Peyer's patch (tissue), 4 donors: ENCODE measurements at regions not wholly inside any gene's neighbourhood (a gene's known extent, or its start where the extent isn't known, plus 50 kb on each side); places are given as distances from the start of the nearest gene placed in this dataset.

Experiments
- POLR2A ChIP-seq, 2 donors: fragments of 450-650 bp; IDR thresholded peaks; one replicate each; pipeline ENCODE4 v1.5.1; 2017; ENCODE audit warnings: antibody characterized with exemption in 2 of 2, mild to moderate bottlenecking in 2 of 2, moderate library complexity in 2 of 2
- TF ChIP-seq, protein P1 (sequence below), 6 experiments: fragments of 450-650 bp in 4 of 6; fragments of 200-600 bp in 2 of 6; sonication (generic) in 1 of 6; IDR thresholded peaks; one replicate each; pipeline ENCODE4 v1.5.1; 2017 to 2019; ENCODE audit warnings: antibody characterized with exemption in 6 of 6, mild to moderate bottlenecking in 3 of 6, moderate library complexity in 1 of 6

GRCh38 chr7:132051311-132051710 lies 494.9 kb upstream of the PODXL start:
- TF ChIP-seq, protein P1, sequence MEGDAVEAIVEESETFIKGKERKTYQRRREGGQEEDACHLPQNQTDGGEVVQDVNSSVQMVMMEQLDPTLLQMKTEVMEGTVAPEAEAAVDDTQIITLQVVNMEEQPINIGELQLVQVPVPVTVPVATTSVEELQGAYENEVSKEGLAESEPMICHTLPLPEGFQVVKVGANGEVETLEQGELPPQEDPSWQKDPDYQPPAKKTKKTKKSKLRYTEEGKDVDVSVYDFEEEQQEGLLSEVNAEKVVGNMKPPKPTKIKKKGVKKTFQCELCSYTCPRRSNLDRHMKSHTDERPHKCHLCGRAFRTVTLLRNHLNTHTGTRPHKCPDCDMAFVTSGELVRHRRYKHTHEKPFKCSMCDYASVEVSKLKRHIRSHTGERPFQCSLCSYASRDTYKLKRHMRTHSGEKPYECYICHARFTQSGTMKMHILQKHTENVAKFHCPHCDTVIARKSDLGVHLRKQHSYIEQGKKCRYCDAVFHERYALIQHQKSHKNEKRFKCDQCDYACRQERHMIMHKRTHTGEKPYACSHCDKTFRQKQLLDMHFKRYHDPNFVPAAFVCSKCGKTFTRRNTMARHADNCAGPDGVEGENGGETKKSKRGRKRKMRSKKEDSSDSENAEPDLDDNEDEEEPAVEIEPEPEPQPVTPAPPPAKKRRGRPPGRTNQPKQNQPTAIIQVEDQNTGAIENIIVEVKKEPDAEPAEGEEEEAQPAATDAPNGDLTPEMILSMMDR (IDR thresholded peaks at IDR 0.05), result no peak
- TF ChIP-seq POLR2A (IDR thresholded peaks at IDR 0.05), result no peak
